Dermis microvascular lymphatic vessel endothelial cell (primary cell): ENCODE measurements at regions not wholly inside any gene's neighbourhood (a gene's known extent, or its start where the extent isn't known, plus 50 kb on each side); places are given as distances from the start of the nearest gene placed in this dataset.
"Not testable (repeated sequence)": the region's sequence is repeated elsewhere in the genome, so short reads cannot be mapped to it uniquely, and the experiment has no call there.

ENCODE experiments used
- DNase-seq, 2 donors: peaks; one replicate each; pipeline versions ENCODE4 v3.0.0 to v3.0.0-alpha.2; 2010; ENCODE audit warnings: low read depth in 2 of 2

- DNase-seq, result no peak
Observed at GRCh38 chr2:138369856-138370255, 131.7 kb upstream of the SPOPL start.

- peak; percentile 16 to 62 for DNase-seq
Observed at GRCh38 chr2:138373993-138374408, 127.6 kb upstream of the SPOPL start.

GRCh38 chr2:138381373-138381772, 120.2 kb upstream of the SPOPL start:
- no peak for DNase-seq

- no peak for DNase-seq
Observed at GRCh38 chr2:138382672-138383071, 118.9 kb upstream of the SPOPL start.

- not testable (repeated sequence) for DNase-seq
Observed at GRCh38 chr2:138386191-138386590, 115.4 kb upstream of the SPOPL start.

DNA sequence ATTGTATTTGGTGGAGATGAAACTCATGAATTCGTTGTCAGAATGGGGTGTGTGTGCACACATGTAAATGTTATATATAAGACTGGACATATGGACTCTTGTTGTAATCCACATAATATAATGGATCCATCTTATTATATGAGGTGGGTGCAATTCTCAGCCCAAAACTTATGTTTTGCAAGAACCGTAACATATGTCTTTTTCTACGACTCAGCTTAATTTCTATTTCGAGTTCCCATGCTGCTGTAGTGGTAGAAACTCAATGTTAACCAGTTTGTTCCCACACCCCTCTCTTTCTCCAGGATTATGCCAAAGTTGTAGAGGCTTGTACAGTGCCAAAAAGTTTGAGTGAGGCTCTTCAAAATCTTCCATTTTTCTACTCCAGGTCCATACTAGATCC, 112.5 kb upstream of the SPOPL start:
- no peak for DNase-seq

GRCh38 chr2:138390316-138390945, 111.1 kb upstream of the SPOPL start:
- DNase-seq, result no peak

GRCh38 chr2:138391946-138392345, 109.6 kb upstream of the SPOPL start:
- DNase-seq, result no peak

- no peak for DNase-seq
Observed at GRCh38 chr2:138395565-138396306, 105.8 kb upstream of the SPOPL start.

- no peak for DNase-seq
Observed at GRCh38 chr2:138396843-138397242, 104.7 kb upstream of the SPOPL start.

DNA sequence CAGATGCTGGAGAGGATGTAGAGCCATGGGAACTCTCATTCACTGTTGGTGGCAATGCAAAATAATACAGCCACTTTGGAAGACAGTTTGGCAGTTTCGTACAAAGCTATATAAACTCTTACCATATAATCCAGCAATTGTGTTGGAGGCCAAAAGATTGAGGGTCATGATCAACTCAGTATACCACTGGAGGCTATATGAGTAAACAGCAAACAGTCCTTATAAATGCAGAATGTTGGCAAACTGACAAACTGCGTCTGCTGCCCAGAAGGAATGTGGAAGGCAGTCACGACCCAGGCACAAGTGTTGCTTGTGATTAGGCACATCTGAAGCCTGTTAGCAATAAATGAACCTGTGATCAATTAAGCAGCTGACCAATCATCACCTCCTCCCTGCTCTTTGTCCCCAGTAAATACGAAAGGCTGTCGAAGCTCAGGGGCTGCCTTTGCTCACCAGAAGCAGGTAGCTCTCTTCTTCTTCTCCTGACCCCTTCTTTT, 98.1 kb upstream of the SPOPL start:
- DNase-seq, result no peak

GRCh38 chr2:138414014-138414413, 87.6 kb upstream of the SPOPL start:
- no peak for DNase-seq

GRCh38 chr2:138415985-138416384, 85.6 kb upstream of the SPOPL start:
- DNase-seq, result peak in 1 of 2 donors; percentile 21

DNA sequence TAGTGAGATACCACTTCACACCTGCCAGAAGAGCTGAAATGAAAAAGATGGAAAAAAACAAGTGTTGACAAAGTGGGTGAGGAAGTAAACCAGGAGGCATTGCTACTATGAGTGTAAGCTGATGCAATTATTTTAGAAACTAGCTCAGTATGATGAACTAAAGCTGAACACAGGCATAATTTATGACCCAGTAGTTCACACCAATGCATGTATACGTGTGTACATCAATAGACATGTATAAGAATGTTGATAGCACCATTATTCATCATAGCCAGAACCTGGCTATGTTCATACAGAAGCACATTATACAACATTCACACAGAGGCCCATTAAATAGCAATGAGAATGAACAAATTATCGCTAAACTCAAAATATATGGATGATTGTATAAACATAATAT, 83.1 kb upstream of the SPOPL start:
- no peak for DNase-seq

DNA sequence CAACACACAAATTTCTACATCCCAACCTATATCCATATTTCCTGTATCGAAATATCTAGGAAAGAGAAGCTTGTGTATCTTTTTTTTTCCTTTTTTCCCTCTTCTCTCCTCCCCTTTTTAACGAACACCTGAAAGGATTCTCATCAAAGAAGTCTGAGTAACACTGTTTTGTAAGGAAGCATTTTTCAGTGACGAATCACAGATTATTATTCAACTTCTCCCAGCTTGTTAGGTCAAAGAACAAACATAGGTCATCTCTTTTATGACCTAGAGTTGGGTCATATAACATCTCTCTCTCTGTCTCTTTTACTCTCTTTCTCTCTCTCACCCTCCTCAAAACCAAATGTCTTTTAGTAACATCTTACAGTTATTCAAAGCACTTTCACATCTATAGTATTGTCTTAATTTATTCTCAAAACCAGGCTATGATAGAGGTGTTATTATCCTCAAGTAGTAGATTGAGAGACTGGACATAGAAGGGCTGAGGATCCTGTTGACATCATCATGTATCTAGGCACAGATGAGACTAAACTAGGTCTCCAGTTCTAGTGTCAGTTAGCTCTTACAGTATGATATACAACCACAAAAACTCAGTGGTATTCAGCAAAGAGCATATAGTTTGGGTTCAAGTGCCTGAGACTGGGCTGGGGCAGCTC, 80.1 kb upstream of the SPOPL start:
- peak in 1 of 2 donors; percentile 21 for DNase-seq

DNA sequence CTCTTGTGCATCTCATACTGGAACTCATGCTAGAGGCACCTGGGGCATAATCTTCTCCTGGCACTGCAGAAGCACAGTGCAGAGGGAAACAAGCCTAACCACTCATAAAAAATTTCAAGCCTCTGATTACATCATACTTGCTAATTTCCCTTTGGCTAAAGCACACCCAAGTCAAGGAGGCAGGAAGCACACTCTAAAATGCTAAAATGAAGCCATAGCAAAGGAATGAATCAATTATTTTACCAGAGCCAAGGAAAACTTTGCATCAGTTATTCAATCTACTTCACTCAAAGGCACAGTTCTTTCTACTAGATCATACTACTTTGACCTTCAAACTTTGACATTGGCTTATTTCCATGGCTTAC, 79.6 kb upstream of the SPOPL start:
- peak in 1 of 2 donors; percentile 55 for DNase-seq

- DNase-seq, result no peak
Observed at GRCh38 chr2:138423198-138423597, 78.4 kb upstream of the SPOPL start.

DNA sequence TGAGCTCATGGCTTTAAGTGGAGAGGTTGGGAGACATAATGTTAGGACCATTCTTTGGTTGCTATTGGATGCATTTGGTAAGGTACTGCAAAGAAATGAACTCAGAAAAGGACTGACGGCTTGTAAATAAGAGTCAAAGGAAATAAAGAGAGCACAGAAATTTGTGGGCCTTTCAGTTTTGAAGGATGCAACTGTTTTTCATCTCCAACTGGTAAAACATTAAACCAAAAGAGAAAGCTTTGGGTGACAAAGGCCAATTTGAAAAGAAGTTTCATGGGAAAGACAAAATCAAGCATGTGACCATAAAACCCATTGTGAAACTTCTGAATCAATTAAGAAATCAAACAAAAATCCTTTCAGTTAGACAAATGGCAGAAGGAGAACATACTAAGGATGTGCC, 77.8 kb upstream of the SPOPL start:
- no peak for DNase-seq

DNA sequence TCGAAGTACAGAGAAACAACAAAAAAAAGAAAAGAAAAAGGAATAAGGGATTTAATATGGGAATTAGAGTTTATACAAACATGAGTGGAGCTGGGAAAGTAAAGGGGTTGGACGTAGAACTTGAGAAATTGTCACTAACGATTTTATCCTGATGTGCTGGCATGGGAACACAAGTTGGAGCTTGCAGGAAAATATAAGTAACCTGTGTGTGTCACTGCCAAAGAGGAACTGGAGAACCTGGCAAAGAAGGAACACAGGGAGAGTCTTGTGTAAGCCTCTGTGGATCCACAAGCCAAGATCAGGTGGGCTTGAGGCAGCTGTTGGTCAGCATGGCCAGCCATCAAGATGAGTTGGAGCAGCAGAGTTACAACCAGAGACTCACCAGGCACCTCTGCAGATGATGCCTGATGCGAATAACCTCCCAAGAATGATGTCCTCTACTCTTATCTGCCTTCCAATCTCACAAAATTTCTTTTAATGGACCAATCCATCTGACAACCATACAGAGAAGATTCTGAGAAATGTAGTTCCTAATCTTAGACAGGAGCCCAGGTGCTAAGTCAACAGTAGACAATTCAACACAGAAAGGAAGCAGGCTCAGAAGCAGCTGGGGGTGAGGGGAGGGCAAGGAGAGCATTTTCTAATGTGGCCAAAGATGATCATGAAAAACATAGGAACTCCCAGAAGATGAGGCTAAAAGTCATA, 77.0 kb upstream of the SPOPL start:
- no peak for DNase-seq

- DNase-seq, result not testable (repeated sequence)
Observed at GRCh38 chr2:138426116-138426515, 75.5 kb upstream of the SPOPL start.

GRCh38 chr2:138428710-138429440, 72.7 kb upstream of the SPOPL start:
- DNase-seq, result no peak
